H7 (cell line): ENCODE measurements at regions not wholly inside any gene's neighbourhood (a gene's known extent, or its start where the extent isn't known, plus 50 kb on each side); places are given as distances from the start of the nearest gene placed in this dataset.

Experiments
- DNase-seq: peaks from one replicate; pipeline ENCODE4 v3.0.0; 2012
- H3K27me3 ChIP-seq: 2 replicates; pipeline ENCODE4 v1.6.0; 2011; ENCODE audit warnings: mild to moderate bottlenecking, low read length; ENCODE audit not compliant: control insufficient read depth, insufficient read depth
- H3K36me3 ChIP-seq: replicated peaks from 2 replicates; pipeline ENCODE4 v1.5.1; 2011; ENCODE audit warnings: low read length; ENCODE audit not compliant: control insufficient read depth, insufficient read depth
- H3K4me3 ChIP-seq: 2 replicates; pipeline ENCODE4 v1.5.1; 2011; ENCODE audit warnings: low read depth, mild to moderate bottlenecking, control low read depth, low read length, moderate library complexity; ENCODE audit not compliant: insufficient read depth

- no peak for DNase-seq
- Histone ChIP-seq H3K4me3 (no peak overlapping the region), H3K36me3 (no peaks in the 10 kb centered on the region), H3K27me3 (no peaks in the 10 kb centered on the region)
These were observed 178.7 kb upstream of the TRAM1L1 start for GRCh38 chr4:117264072-117264471.

- Histone ChIP-seq H3K27me3 (no peaks in the 10 kb centered on the region), H3K36me3 (no peaks in the 10 kb centered on the region), H3K4me3 (no peak overlapping the region)
- DNase-seq: no peak
These were observed 181.9 kb upstream of the TRAM1L1 start for GRCh38 chr4:117267317-117267716.

- Histone ChIP-seq H3K27me3 (no peaks in the 10 kb centered on the region), H3K4me3 (no peak overlapping the region), H3K36me3 (no peaks in the 10 kb centered on the region)
- no peak for DNase-seq
These were observed 199.4 kb upstream of the TRAM1L1 start for GRCh38 chr4:117284736-117285135.

GRCh38 chr4:117293784-117294183 is 208.4 kb upstream of the TRAM1L1 start:
- no peak for DNase-seq
- H3K4me3 ChIP-seq: no peak overlapping the region
- no peaks in the 10 kb centered on the region for H3K27me3 ChIP-seq
- H3K36me3 ChIP-seq: no peaks in the 10 kb centered on the region

GRCh38 chr4:117302226-117302625 is 216.8 kb upstream of the TRAM1L1 start:
- DNase-seq: no peak
- Histone ChIP-seq H3K4me3 (no peak overlapping the region), H3K27me3 (no peaks in the 10 kb centered on the region), H3K36me3 (no peaks in the 10 kb centered on the region)

GRCh38 chr4:117311215-117311614 is 225.8 kb upstream of the TRAM1L1 start:
- Histone ChIP-seq H3K4me3 (no peak overlapping the region), H3K36me3 (no peaks in the 10 kb centered on the region), H3K27me3 (no peaks in the 10 kb centered on the region)
- DNase-seq: no peak

GRCh38 chr4:117311989-117312388 is 226.6 kb upstream of the TRAM1L1 start:
- no peak for DNase-seq
- H3K4me3 ChIP-seq: no peak overlapping the region
- no peaks in the 10 kb centered on the region for H3K36me3 ChIP-seq
- H3K27me3 ChIP-seq: no peaks in the 10 kb centered on the region

GRCh38 chr4:117324851-117325491 is 239.6 kb upstream of the TRAM1L1 start:
- DNase-seq: no peak
- Histone ChIP-seq H3K36me3 (no peaks in the 10 kb centered on the region), H3K27me3 (no peaks in the 10 kb centered on the region), H3K4me3 (no peak overlapping the region)

GRCh38 chr4:117326091-117326490 is 240.7 kb upstream of the TRAM1L1 start:
- Histone ChIP-seq H3K36me3 (no peaks in the 10 kb centered on the region), H3K4me3 (no peak overlapping the region)
- no peak for DNase-seq

GRCh38 chr4:117327491-117327890 is 242.1 kb upstream of the TRAM1L1 start:
- no peaks in the 10 kb centered on the region for H3K36me3 ChIP-seq
- H3K27me3 ChIP-seq: no peaks in the 10 kb centered on the region
- DNase-seq: no peak
- H3K4me3 ChIP-seq: no peak overlapping the region

More at GRCh38 chr4:117326091-117326490, 240.7 kb upstream of the TRAM1L1 start:
- H3K27me3 ChIP-seq: no peaks in the 10 kb centered on the region

GRCh38 chr4:117328333-117328732 is 243.0 kb upstream of the TRAM1L1 start:
- no peaks in the 10 kb centered on the region for H3K36me3 ChIP-seq
- H3K4me3 ChIP-seq: no peak overlapping the region
- DNase-seq: no peak
- no peaks in the 10 kb centered on the region for H3K27me3 ChIP-seq

GRCh38 chr4:117331817-117332216 is 246.4 kb upstream of the TRAM1L1 start:
- H3K4me3 ChIP-seq: no peak overlapping the region
- no peak for DNase-seq
- no peaks in the 10 kb centered on the region for H3K27me3 ChIP-seq
- H3K36me3 ChIP-seq: no peaks in the 10 kb centered on the region

GRCh38 chr4:117334451-117335188 is 249.2 kb upstream of the TRAM1L1 start:
- DNase-seq: no peak
- H3K4me3 ChIP-seq: no peak overlapping the region
- no peaks in the 10 kb centered on the region for H3K36me3 ChIP-seq
- no peaks in the 10 kb centered on the region for H3K27me3 ChIP-seq

- Histone ChIP-seq H3K27me3 (no peaks in the 10 kb centered on the region), H3K4me3 (no peak overlapping the region), H3K36me3 (no peaks in the 10 kb centered on the region)
- no peak for DNase-seq
These were observed 272.1 kb upstream of the TRAM1L1 start for GRCh38 chr4:117357437-117357836.

GRCh38 chr4:117357866-117358265 is 272.5 kb upstream of the TRAM1L1 start:
- no peak for DNase-seq
- no peaks in the 10 kb centered on the region for H3K27me3 ChIP-seq
- no peaks in the 10 kb centered on the region for H3K36me3 ChIP-seq
- H3K4me3 ChIP-seq: no peak overlapping the region
